Pons (tissue), 1 donor: ENCODE measurements at regions not wholly inside any gene's neighbourhood (a gene's known extent, or its start where the extent isn't known, plus 50 kb on each side); places are given as distances from the start of the nearest gene placed in this dataset.
"Not testable (repeated sequence)": the region's sequence is repeated elsewhere in the genome, so short reads cannot be mapped to it uniquely, and the experiment has no call there.

Experiments used
- DNase-seq: peaks from one replicate; pipeline ENCODE4 v3.0.0-alpha.2; 2016; ENCODE audit warnings: low spot score

DNA sequence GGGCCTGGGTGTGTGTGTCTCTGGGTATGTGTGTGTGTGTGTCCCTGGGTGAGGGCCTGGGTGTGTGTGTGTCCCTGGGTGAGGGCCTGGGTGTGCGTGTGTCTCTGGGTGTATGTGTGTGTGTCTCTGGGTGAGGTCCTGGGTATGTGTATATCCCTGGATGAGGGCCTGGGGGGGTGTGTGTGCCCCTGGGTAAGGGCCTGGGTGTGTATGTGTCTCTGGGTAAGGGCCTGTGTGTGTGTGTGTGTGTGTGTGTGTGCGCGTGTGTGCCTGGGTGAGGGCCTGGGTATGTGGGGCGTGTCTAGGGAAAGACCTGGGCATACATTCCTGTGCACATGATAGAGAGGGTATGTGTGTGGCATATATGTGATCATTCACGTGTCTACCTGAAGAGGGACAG lies 155.1 kb upstream of the ZC3H12A start:
- no peak for DNase-seq

DNA sequence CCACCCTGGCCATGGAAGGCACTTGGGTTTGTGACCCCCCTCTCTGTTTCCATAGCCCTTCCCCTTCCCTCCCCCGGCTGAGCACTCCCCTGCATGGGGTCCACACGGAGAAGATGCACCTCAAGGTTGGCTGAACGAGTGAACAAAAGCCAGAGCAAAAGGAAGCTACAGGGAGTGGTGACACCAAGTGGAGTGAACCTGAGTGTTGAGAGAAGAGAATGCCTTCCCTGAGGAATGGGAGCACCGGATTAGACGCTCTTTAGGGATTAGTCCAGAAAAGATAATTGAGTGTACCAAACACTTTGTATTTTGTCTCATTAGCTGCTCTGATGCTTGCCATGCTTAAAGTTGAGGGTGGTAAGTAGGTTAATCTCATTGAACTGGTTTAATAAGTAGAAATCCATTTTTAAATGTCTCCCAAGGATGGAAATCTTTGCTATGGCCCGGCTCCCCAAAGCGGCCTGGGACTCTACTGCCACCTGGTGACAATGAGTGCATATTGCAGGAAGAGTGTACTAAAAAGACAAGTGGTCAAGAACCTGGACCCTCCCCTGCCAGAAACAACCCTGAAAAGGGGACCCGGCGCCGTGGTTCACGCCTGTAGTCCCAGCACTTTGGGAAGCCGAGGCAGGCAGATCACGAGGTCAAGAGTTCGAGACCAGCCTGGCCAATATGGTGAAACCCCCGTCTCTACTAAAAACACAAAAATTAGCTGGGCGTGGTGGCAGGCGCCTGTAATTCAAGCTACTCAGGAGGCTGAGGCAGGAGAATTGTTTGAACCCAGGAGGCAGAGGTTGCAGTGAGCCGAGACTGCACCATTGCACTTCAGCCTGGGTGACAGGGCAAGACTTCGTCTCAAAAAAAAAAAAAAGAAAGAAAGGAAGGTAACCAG lies 150.6 kb upstream of the ZC3H12A start:
- DNase-seq, result no peak

DNA sequence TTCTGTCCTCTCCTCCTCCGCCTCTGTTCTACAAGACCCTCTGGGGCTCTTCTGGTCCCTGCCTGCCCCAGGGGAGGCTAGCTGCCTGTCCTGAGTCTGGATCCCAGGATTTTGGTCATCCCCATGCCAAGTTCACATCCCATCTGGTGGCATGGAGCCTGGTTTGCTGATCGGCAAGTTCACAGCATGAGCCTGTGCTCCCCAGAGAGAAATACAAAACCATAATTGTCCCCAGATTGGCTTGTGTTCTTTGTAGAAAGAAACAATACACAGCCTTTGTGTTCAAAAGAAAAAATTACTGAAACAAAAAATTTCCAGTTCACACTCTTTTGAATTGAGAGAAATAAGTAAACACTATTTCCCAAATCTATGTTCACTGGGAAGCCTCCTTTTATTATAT lies 149.4 kb upstream of the ZC3H12A start:
- peak; percentile 98 for DNase-seq

DNA sequence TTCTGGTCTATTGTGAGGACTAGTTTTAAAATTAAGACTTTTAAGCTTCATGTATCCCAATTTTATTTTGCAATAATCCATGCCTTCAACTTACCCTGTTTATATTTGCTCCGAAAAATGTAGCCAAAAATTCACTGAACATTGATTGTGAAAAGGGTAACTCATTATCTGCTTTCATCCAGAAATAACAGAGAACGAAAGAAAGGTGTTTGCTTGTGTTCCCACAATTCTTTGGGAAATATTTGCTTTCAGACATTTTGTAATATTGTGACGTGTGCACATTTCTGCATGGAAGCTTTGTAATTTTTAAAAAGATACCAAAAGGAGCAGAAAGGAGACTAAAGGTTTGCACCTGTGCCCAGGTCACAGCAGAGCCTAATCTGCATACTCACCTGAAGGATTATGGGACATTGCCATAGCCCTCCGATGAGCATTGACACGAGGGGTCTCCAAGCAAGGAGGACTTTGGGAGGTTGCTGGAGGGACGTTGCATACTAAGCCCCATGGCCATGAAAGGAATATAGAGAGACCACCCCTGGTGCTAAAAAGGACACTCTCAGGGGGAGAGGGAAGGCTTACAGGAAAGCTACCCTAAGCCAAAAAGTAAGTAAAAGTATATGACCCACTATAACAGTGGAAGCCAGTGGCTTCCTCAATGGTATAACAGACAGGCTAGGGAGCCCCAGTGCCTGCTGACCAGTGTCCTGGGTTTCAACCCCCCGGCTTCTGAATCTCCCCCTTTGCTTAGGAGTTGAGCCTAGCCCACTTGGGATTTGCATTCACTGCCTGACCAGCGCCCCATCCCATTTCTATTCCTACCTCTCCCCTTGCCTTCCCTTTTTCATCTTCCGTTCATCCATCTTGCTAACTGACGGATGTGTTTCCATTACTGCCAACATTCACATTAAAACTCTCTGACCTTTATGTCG lies 148.6 kb upstream of the ZC3H12A start:
- DNase-seq, result no peak

DNA sequence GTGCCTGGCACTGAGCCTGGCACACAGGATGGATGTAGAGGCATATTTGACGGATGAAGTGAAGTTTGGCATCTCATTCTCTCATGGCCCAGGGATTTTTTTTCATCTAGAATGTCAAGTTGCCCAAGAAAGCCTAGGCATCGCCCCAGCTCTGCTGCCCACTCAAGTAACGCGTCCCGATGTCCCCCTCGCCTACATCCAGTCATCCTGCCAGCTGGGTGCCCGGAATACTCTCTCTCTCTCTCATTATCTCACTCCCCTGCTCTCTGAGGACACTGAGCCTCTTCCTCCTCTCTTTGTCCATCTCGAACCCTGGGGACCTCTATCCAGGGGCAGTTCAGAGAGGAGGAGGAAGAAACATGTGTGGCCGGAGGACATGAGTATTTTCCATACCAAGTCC lies 142.3 kb upstream of the ZC3H12A start:
- DNase-seq, result no peak

DNA sequence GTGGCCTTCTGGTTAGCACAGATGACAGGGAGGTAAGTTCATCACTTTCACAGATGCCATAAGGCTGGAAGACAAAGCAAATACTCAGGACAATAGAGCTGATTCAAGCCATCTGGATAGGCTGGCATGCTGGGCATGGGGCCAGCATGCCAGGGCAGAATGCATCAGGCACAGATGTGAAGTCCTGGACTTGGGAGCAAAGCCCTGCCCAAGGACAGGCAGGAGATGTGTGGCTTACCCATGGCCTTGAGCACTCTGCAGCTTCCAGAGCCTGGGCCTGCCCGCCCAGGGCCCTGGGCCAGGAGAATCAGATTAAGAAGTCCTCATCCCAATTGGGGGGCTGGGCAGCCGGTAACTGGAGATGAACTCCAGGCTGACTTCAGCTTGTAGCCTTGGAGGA lies 135.7 kb upstream of the ZC3H12A start:
- DNase-seq, result peak; percentile 99

DNA sequence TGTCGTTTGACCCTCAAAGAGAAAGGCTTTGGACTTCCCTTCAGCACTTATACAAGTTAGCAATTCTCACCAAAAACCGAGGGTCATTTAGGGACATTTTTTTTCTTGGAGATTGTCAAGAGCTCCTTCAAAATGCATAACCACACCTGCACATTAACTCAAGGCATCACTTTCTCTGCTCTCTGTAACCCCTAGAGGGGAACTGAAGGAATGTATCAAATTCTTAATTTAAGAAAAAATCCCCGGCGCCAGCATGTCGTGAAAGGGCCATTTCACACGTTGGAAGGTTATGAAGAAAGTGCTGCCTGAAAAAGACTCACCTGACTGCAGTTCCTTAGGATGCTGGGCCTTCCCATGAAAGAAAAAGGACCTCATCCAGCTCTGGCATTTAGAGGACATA lies 131.6 kb upstream of the ZC3H12A start:
- no peak for DNase-seq

DNA sequence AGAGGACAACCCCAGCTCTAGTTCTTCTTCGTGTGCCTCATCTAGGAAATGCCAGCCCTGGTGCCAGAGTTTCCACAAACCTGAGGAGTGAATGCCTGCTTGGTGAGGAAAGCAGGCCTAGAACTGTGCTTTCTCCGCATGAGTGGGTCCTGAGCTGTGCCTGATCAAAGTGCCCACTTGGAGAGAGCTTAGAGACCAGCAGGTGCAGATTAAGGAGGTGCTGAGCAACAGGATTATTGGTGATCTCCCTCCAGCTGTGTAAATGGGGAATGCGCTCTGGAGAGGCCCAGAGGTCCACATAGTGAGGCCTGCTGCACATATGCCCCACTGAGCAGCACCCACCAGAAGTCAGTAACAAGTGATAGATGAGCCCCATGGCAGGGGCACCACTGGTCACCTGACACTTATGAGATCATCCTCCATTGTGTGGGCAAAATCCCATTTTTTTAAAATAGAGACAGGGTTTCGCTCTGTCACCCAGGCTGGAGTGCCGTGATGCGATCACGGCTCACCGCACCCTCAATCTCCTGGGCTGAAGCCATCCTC lies 127.2 kb upstream of the ZC3H12A start:
- DNase-seq, result no peak

DNA sequence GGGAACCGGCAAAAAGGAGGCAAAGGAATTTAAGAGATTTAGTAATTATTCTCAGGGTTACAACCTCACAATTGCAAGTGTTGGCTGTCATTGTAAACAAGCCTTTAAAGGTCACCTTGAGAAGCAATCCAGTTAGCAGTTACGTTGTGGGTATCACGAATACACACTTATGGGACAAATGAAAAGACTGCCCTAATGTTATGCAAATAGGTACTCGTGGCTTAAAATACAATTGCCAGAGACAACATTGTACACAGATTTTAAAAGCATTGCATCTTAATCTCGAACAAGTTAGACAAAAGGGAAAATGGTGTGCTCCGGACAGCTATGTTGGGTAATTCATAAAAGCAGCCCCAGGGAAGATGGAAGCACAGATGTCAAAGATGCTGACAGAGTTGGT lies 120.5 kb upstream of the ZC3H12A start:
- no peak for DNase-seq

DNA sequence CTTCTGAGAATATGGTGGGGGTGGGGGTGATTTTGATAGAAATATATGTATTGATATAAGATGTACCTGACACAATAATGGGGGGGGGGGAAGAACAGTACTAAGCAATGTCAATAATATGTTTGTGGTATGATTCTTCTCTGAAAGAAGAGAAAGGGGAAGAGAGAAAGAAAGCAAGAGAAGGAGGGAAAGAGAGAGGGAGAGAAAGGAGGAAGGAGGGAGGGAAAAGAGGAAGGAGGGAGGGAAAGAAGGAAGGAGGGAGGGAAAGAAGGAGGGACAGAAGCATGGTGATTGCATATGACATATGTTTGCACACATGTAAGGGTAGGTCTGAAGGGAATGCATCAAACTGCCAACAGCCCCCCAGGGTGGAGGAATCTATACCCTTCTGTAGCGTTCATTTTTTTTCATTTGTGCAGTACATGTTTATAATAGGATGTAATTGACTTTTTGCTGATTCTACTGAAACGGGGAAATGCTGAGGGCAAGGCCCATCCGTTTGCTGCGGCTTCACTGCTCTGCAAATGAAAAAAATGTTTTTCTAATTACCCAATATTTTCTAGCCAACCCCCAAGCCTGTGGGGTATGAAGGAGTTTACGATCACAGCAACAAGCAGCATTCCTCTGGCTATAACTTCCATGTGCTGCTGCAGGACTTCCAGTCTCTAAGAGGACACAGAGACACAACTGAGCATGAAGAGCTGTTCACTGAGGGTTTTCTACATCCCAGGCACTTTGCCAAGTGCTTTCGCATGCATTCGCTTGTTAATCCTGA lies 119.3 kb upstream of the ZC3H12A start:
- no peak for DNase-seq

DNA sequence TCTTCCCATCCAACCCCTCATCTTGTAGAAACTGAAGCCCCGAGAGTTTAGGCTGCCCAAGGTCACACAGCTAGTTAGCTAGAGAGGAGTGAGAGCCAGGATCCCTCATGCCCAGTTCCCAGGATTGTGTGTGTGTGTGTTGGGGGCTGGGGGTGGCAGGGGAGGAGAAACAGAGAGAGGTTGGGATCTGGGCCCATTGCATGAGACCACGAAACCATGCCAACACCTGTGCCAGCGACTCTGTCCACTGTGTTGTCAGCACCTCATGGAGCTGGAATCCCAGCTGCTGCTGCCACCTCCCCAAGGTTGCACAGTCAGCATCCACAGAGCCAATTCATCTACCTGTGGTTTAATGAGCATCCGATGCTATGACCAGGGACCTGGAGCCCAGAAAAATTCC lies 115.4 kb upstream of the ZC3H12A start:
- DNase-seq, result no peak

DNA sequence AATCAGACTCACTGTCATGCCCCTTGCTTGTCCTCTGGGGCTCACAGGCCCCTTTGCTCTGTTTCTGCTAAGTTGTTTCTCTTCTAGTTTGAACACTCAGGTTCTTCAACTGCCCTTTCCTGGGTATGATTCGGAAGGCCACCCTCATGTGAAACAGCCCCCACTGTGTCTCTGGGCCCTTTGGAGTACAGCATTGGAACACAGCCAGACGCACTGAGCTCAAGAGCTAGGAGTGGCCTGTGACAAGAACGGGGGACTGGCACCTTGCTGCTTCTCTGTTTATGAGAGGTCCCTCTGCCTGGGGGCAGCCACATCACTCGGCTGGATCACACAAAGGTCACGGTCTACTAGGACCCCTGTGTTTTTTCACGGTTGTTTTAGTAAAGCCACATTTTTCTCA lies 114.4 kb upstream of the ZC3H12A start:
- no peak for DNase-seq

DNA sequence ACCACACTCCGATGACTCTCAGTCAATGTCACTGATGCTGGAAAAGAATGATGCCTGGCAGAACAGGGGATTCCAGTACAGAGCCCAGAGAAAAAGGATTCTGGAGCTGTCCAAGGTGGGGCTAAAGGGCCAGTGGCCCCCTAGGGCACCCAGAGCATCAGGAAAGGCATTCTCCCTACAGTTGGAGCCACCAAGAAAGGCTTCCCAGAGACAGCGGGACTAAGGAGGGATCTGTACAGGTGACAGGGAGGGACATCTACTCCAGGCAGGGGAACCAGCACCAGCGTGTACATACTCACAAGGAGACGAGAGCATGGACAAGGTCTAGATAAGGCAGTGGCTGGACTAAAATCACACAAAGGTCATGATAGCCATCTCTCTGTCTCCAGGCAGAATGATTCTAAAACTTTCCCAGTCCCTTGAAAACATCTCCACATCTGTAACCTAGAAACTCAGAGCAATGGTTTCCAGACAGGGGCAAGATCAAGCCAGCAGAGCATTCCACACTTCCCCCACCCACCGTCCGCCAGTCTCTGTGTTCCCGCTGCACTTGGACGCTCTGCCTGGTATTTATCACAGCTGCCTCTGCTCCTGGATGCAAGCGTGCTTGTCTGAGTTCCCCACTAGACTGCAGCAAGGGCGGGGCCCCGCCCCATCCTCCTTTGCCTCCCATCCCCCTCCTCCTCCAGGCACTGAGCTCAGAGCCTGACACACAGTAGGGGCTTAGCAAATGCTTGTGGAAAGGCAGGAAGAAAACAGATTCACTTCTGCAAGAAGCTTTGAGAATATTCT lies 111.6 kb upstream of the ZC3H12A start:
- DNase-seq, result no peak

DNA sequence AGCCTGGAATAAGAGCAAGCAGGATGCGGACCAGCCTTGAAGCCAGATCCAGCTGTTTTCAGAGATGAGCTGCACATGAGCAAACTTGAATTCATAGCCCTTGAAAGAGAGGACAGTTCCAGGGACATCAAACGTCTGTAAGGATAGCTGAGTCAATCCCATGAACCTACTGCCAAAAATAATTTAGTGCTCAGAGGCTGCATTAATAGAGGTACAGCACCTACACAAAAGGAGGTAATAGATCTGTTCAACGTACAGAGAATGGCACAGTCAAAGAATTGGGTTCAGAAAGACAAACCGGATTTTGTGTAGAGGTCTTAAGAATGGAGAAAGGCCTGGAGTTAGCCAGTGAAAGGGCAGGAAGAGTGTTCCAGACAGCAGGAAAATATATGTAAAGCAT lies 110.8 kb upstream of the ZC3H12A start:
- DNase-seq, result no peak

DNA sequence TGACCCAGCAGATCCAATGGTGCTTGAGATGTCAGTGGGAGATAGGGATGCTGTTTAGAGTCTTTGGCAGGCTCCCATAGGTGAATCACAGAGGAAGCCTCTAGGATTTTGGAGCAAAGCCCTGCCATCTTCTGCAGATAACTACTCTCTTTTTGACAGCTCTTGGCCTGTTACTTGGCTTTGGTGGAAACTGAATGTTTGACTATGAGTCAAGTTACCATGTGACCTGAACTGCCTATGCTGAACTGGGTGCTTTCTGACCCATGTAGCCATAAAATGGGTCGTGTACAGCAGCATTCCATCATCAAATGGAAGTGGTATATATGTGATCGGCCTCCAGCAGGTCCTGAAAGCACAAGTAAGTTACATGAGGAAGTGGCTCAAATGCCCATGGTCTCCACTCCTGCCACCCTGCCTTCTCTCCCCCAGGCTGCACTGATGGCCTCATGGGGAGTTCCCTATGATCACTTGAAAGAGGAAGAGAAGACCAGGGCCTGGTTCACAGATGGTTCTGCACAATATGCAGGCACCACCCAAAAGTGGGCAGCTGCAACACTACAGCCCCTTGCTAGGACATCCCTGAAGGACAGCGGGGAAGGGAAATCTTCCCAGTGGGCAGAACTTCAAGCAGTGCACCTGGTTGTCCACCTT lies 105.6 kb upstream of the ZC3H12A start:
- peak; percentile 52 for DNase-seq

DNA sequence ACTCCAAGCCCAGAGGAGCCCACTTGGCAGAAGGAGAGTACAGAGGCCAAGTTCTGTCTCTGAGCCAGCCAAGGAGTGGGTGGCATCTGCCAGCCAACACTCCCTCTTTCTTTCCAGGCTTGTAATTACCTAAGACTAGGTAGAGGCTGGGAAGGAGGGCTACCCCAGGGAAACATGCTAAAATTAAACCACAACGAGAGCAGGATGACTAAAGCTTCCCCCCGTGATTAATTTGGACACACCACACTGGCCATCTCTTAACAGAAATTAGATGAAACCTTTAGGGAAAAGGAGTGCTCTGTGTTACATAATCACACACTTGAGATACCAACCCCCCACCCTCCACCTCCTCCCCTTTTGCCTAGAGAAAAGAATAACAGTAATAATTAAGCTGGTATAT lies 102.1 kb upstream of the ZC3H12A start:
- DNase-seq, result no peak

DNA sequence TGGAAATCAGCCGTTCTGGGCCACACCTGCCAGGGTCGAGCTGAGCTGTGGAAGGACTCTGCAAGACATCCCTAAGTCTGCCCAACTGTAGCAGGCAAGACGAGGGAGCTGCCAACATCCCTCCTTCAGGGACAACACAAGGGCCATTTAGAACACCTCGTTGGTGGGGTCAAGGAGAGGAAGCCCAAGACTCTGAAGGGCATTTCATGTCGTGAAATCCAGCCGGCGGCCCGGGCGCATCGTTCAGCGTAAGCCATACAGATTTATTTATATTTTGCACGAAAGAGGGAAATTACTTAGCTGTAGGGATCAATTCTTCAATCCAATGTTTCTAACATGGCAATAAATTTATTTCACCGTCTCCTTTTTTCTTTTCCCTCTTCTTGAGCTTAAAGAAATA lies 101.7 kb upstream of the ZC3H12A start:
- DNase-seq, result no peak

DNA sequence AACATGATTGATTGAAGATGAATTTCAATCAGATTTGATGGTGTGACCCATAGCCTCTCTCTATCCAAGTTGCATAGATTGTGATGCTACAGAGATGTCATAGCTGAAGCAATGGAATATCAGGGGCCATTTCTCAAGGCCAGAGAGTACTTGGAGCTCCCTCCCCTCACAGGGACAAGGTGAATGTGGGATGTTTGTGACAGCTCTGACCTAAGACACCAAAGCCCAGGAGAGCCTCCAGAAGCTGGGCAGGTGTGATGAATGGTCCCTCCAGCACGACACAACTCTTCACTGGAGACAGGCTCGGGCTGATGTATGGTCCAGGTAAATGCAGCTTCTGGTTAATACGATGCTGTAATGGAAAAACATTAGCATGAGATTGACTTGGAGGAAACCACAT lies 101.0 kb upstream of the ZC3H12A start:
- DNase-seq, result no peak

DNA sequence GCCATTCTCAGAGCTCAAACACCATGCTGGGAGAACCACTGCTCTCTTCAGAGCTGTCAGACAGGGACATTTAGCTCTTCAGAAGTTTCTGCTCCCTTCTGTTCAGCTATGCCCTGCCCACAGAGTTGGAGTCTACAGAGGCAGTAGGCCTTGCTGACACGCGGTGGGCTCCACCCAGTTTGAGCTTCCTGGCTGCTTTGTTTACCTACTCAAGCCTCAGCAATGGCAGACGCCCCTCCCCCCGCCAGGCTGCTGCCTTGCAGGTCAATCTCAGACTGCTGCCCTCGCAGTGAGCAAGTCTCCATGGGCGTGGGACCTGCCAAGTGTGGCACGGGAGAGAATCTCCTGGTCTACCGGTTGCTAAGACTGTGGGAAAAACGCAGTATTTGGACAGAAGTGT lies 93.8 kb upstream of the ZC3H12A start:
- not testable (repeated sequence) for DNase-seq

DNA sequence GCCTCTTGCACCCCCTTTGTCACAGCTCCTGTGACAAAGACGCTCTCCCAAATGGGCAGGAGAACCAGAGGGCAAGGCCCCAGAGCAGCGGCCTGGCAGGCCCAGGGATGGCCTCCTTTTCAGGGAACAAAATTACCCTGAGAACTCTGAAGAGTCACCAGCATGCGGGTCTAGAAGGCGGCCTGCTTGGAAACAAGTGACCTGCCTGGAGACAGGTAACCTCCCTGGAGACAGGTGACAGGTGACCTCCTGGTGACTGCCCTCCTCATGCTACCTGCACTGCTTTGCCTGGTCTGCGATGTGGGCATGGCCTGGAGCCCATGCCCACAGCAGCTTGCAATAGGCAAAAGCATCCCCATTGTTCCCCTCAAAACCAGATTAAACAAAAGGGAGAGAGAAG lies 86.5 kb upstream of the ZC3H12A start:
- no peak for DNase-seq

DNA sequence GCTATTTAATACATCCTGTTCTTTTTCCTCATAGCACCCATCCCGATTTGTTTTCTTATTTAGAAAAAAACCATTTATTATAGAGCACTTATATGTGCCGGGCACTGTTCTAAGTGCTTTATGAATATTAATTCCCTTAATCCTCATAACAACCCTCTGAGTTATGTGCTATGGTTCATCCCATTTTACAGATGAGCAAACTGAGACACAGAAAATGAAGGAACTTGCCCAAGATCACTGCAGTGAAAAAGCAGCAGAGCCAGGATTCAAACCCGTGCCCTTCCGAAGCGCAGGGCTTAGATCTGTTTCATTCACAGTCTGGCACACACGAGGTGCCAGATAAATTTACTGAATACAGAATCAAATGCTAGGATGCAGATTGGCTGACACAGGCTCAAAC lies 85.1 kb upstream of the ZC3H12A start:
- no peak for DNase-seq
